Fibroblast of the aortic adventitia (primary cell): ENCODE measurements at regions not wholly inside any gene's neighbourhood (a gene's known extent, or its start where the extent isn't known, plus 50 kb on each side); places are given as distances from the start of the nearest gene placed in this dataset.
"Not testable (repeated sequence)": the region's sequence is repeated elsewhere in the genome, so short reads cannot be mapped to it uniquely, and the experiment has no call there.

Experiments used
- DNase-seq: peaks from one replicate; pipeline ENCODE4 v3.0.0-alpha.2; 2010; ENCODE audit warnings: low read depth
- H3K4me3 ChIP-seq: 2 replicates; pipeline ENCODE4 v1.5.1; 2011; ENCODE audit warnings: low read depth, mild to moderate bottlenecking, control low read depth, low read length, moderate library complexity
- TF ChIP-seq, protein P1 (sequence below): IDR thresholded peaks from 2 replicates; pipeline ENCODE4 v1.5.1; 2011; ENCODE audit warnings: mild to moderate bottlenecking, low read length, control low read depth, inconsistent platforms; ENCODE audit not compliant: insufficient read depth

DNA sequence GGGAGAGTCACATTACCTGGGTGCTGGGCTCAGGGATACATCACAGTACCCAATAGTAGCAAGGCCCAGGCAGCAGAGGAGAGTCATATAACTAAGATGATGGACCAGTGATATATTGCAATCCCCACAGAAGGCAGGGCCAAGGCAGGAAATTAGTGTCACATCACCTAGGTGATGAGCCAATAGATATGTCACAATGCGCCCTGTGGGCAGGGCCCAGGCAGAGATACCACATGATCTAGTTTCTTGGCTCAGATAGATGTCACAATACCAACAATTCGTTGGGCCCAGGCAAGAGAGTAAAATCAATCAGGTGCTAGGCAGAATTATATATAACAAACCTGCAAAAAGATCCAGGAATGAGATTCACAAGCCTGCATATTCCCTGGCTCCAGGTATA lies 2111.5 kb downstream of the TP53TG3F start:
- DNase-seq: no peak
- H3K4me3 ChIP-seq: no peak overlapping the region
- TF ChIP-seq, protein P1, sequence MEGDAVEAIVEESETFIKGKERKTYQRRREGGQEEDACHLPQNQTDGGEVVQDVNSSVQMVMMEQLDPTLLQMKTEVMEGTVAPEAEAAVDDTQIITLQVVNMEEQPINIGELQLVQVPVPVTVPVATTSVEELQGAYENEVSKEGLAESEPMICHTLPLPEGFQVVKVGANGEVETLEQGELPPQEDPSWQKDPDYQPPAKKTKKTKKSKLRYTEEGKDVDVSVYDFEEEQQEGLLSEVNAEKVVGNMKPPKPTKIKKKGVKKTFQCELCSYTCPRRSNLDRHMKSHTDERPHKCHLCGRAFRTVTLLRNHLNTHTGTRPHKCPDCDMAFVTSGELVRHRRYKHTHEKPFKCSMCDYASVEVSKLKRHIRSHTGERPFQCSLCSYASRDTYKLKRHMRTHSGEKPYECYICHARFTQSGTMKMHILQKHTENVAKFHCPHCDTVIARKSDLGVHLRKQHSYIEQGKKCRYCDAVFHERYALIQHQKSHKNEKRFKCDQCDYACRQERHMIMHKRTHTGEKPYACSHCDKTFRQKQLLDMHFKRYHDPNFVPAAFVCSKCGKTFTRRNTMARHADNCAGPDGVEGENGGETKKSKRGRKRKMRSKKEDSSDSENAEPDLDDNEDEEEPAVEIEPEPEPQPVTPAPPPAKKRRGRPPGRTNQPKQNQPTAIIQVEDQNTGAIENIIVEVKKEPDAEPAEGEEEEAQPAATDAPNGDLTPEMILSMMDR: no peak

DNA sequence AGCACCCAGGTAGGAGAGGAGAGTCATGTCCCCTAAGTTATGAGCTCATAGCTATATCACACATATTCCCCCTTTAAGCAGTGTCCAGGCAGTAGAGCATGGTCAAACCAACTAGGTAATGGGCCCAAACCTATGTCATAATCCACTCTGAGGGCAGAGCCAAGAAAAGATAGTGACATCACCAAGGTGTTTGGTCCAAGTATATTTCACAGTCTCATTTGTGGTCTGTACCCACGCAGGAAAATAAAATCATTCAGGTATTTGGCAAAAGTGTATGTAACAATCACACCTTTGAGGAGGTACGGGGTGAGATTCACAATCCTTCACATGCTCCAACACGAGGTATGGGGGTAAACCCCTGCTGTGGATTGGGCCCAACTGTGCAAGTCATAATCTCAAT lies 2112.8 kb downstream of the TP53TG3F start:
- DNase-seq: no peak
- TF ChIP-seq, protein P1: no peak
- H3K4me3 ChIP-seq: no peak overlapping the region

DNA sequence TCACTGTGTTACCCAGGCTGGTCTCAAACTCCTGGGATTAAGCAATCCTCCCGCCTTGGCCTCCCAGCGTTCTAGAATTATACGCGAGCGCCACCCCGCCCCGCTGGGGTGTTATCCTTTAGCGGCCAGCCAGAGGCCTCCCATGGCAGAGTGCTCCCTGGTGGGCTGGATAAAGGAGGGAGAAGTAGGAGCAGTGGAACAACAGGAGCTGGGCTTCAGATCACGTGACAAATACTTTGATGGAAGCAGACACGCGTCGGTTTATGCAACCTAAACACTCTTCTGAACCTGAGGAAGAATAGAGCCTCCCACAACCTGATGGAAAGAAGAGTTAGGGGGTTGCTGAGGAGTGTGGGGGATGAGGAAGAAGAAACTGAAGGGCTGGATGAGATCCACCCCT lies 2114.0 kb downstream of the TP53TG3F start:
- TF ChIP-seq, protein P1: no peak
- no peak overlapping the region for H3K4me3 ChIP-seq
- DNase-seq: no peak

DNA sequence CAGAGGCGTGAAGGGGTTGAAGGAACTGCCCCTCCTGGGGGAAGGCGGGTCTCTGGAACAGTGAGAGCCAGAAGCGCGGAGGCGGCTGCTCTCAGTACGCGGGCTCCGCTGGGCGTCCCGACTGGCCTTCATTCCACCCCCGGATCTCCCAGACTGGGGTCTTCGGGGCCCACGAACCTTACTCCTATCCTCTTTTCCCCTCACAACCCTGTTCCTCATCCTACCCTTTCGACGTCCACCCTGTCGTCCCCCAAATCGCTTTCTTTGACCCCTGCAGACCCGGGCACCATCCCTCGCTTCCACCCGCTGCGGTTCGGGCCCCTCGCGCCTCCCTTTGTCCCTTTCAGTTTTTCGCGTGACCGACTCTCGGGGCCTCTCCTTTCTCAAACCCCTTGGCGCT lies 2114.6 kb downstream of the TP53TG3F start:
- TF ChIP-seq, protein P1: no peak
- no peak overlapping the region for H3K4me3 ChIP-seq
- no peak for DNase-seq

DNA sequence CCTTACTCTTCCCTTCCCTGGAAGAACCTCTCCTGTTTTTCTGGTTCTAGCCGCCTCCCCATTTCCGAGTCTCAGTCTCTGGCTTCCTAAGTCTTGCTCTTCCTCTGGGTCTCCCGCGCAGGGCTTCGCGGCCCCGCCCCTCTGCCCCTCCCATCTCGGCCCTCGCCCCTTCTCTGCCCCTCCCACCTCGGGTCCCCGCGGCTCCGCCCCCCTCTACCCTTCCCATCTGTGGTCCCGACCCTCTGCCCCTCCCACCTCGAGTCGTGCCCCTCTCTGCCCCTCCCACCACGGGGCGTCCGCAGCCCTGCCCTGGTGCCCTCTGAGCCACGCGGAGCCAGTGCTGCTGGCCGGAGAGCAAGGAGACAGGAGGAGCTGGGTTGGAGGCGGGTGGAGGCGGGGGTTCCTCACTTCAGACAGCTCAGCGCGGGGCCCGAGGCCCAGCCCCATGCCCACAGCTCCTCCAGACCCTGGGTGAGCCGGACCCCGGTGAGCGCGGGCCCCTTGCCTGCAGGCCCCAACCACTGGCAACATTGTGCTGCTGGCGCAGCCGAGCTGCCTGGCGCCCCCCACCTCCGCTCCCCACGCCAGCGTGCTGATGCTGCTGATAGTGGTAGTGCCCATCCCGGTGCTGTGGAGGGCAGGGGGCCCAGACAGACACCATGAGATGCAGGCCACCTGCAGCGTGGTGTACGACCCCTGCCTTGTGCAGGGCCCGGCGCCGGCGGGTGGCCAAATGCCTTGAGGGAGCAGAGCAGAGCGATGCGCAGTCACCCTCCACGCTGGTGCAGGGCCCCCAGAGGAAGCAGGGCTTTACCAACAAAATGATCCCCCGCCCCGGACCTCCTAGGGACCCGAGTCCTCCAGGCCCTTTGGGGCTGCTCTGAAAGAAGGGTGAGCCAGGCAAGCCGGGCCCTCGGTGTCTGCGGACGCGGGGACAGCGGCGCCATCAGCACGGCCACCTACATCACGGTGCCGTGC lies 2115.3 kb downstream of the TP53TG3F start:
- TF ChIP-seq, protein P1: no peak
- H3K4me3 ChIP-seq: no peak overlapping the region
- DNase-seq: no peak

DNA sequence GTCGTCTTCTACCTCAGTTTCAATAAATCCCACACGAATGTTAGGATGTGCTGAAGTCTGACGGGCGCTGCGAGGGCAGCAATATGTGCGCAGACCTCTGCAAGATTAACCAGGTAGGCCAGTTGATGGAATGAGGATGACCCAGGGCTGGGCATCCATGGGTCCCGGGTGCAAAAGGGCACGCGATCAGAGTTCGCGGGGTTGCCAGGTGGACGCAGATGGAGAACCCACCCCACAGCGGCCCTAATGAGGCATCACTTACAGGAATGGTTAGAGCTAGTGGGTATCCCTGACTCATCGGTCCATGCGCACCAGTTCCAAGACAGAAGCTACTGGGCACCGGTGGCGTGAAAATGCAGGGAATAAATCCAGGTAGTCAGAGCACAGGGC lies 2116.0 kb downstream of the TP53TG3F start:
- no peak for DNase-seq
- TF ChIP-seq, protein P1: no peak
- no peak overlapping the region for H3K4me3 ChIP-seq

DNA sequence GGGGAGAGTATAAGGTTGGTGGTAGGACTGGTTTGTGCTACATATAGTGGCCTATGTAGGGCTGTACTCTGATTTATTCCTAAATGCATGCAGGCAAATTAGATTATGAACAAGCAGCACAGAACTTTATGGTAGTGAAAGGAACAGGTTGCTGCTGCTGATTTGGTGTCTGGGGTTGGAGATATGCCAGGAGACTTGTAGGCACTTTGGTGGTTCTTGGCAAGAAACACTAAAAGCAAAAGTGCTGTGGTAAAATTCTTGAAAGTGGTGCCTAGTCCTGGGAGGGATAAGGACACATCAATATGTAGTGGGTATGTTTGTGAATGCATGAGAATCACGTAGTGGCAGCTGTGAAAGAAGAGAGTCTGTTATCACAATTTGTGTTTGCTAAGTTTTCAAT lies 2126.0 kb downstream of the TP53TG3F start:
- no peak for DNase-seq
- TF ChIP-seq, protein P1: no peak
- no peak overlapping the region for H3K4me3 ChIP-seq

DNA sequence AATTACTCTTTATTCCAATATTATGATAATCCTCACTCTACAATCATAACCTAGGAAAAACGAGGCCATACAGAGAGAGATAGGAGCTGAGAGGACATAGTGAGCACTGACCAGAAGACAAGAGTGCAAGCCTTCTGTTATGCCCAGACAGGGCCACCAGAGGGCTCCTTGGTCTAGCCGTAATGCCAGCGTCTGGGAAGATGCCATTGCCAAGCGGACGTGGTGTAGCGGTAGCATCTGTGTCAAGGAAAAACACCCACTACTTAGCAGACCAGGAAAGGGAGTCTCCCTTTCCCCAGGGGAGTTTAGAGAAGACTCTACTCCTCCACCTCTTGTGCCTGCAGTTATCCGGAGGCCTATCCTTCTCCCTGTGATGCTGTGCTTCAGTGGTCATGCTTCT lies 2131.5 kb downstream of the TP53TG3F start:
- H3K4me3 ChIP-seq, DNase-seq: not testable (repeated sequence)
